HG03342 (cell line): ENCODE measurements at regions not wholly inside any gene's neighbourhood (a gene's known extent, or its start where the extent isn't known, plus 50 kb on each side); places are given as distances from the start of the nearest gene placed in this dataset.

Experiments used
- ATAC-seq: cut with Tn5 transposase; IDR thresholded peaks from one replicate; pipeline ENCODE4 v1.9.1; 2021; ENCODE audit warnings: mild to moderate bottlenecking, moderate library complexity; ENCODE audit not compliant: unreplicated experiment

DNA sequence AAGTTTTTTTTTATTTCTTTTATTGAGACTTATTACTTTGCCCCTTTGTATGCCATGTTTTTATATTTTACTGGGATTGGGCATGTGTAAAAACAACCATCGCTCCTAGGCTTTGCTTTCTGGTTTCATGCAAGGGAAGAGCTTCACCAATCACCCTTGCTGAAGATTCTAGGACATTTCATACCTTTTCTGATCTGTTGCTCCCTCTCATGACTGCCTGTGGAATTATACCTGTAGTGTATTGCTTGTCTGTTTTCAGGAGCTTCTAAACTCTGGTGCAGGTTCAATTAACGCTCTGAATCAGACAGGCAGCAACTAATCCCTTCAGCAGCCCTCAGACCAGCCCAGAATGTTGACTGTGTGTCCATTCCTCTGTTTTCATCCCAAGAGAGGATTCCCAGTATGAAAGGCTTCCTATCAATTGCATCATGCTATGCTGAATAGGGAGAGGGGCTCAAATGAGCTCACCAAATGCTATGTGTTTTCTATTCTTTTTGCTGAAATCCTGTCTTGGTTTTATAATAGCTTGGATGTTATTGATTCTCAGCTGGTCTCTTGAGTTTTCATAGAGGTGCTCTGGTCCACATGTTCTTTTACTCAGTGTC lies 572.9 kb upstream of the CDH6 start:
- no peak for ATAC-seq

DNA sequence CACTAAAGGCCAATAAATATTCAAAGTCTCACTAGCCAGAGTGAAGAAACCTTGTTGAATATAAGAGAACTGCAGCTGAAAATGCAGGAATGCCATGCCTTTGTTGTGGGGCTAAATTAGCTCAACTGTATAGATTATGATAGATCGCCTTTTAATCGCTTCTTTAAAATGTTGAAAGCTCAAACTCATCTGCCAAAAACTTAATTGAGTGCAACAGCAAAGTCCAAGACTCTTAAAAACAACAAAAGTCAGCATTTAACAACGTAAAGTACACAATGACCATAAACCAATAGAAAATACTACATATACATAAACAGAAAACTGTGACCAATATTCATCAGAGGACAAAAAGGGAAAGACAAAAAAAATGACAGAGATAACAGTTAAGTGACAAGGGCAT lies 585.0 kb upstream of the CDH6 start:
- no peak for ATAC-seq

DNA sequence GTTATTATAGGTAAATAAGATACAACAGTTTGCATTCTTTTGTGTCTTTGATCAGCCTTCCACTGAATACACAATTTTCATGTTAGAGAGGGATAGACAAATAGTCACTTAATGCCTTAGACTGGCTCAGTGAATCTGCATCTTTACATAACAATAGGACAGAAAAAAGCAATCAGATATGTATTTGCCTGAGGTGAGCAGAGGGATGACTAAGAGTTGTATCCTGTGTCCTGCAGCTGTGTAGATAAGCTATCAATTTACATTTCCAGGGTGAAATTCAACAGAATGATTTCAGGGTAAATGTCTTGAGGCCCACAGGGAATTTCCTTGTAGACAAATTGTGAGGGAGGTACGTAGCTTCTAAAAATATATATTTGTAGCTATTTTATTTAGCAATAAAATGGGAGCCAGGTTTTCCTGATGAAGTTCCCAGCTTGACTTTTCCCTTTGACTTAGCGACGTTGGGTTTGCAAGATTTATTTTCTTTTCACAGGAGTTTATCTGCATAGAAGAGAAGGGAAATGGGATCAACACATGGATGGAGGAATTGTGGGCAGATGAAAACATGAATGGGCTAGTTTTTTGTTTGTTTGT lies 586.1 kb upstream of the CDH6 start:
- no peak for ATAC-seq

- no peak for ATAC-seq
Measured at GRCh38 chr5:30605693-30606268, 587.7 kb upstream of the CDH6 start.

GRCh38 chr5:30604648-30605262 lies 588.7 kb upstream of the CDH6 start:
- ATAC-seq: no peak

- no peak for ATAC-seq
Measured at GRCh38 chr5:30600892-30601291, 592.6 kb upstream of the CDH6 start.

- no peak for ATAC-seq
Measured at GRCh38 chr5:30596495-30597064, 596.9 kb upstream of the CDH6 start.

DNA sequence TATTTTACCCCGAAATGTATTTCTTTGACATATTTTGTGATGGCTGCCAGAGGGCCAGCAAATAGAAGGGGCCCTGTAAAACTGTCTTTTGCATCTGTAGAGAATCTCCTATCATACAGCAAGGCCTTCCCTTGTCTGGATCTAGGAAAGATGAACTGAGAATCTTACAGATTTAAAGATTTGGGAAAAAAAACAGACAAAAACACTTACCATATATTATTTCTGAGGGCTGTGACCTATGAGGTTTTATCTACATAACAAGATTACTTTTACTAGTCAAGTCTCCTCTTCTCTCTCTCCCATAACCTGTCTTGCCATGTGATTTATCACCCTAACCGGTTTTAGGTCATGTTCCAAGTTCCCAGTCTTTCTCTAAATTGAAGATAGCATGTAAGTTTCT lies 599.2 kb upstream of the CDH6 start:
- ATAC-seq: no peak

DNA sequence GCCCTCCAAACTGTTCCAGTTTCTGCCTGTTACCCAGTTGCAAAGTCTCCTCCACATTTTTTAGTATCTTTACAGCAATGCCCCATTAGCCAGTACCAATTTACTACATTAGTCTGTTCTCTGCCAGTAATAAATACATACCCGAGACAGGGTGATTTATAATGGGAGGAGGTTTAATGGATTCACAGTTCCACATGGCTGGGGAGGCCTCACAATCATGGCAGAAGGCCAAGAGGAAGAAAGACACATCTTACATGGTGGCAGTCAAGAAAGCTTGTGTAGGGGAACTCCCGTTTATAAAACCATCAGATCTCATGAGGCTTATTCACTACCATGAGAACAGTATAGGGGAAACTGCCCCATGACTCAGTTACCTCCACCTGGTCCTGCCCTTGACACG lies 600.7 kb upstream of the CDH6 start:
- no peak for ATAC-seq

DNA sequence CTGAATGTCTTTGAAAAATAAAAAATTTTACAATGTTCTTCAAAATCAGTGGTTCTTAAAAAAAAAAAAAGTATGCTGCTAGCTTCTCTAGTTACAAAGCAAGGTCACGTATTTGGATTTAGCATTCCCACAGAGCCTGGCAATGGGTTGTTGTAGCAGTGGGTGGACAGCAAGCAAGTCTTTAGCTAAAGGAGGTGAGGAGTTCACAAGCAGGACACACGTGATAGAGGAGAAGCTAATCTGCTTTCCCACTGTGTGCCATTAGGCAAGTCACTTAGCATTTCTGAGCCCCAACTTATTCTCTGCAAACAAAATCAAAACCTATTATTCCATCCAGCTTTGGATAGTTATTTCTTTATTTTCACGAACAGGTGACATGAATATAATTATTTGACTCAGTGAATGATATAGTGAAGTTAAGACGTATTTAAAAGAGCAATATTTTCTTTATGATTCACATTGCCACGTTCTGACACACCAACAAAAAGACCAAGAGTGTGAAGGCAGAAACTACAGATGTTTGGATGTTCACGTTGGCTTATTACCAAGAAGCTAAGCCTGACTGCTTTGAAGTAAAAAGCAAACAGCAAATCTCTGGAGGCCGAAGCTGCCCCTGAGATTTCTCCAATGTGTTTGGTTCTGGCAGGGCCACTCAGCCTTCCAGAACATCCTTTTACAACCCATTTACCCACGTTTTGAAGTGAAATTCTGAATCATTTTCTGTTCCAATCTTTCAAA lies 612.1 kb upstream of the CDH6 start:
- no peak for ATAC-seq

DNA sequence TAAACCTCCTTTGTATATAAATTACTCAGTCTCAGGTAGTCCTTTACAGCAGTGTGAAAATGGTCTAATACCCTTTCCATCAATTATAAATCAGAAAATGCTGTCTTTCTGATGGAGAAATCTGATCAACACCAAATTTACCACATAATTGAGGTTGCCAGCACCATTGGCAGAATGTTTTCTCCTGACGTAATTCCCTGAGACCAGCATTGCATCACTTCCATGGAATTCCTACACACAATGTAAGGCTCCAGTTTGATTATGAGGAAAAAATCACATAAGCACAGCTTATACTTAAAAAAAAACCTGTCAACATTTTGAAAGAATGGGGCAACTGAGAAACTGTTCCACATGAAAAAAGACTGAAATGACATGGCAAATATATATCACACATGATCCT lies 618.7 kb upstream of the CDH6 start:
- ATAC-seq: no peak

- no peak for ATAC-seq
Measured at GRCh38 chr5:30572279-30572678, 621.2 kb upstream of the CDH6 start.

GRCh38 chr5:30561771-30562170 lies 631.7 kb upstream of the CDH6 start:
- ATAC-seq: no peak

- no peak for ATAC-seq
Measured at GRCh38 chr5:30551618-30552017, 641.9 kb upstream of the CDH6 start.

DNA sequence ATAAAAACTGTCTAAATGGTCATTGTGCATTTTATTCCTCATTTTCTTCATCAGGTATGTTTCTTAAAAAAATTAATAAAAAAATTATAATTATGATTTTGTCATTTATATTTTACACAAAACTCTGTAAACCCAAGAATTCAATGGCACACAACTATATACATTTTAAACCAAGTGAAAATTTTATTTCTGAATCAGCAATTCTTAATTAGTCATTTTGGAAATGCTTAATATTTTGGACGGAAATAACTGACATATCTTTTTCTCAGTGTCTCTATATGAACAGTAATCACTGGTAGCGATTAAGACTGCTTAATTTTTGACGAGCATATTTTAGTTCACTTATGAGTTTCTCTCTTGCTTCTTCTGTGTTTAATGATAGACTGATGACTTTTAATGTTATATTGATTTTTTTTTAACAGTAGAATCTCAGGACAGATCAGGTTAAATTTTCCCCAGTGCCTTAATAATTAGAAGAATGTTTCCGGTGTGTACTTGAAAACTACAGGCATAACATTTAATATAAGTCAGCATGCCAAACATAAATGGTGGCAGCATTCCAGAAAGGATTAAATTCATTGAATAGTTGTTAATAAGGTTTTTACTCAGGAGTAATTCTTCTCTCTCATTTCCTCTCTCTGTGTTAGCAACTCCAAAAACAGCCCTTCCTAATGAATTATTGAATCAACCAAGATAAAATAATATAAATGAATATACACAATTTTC lies 644.7 kb upstream of the CDH6 start:
- ATAC-seq: no peak

DNA sequence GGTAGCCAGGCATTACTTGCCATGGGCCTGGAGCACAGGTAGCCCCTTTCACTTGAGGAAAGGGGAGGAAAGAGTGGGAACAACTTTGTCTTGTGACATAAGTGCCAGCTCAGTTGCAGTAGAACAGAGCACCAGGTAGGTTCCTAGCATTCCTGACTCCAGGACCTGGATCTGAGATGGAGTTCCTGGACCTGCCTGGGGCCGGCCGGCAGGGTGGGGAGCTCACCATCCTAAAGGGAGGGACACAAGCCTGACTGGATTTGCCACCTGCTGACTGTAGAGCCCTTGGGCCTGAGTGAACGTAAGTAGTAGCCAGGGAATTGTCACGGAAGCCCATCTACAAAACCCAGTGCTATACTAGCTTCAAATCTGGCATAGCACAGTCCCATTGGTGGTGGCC lies 653.3 kb upstream of the CDH6 start:
- no peak for ATAC-seq

DNA sequence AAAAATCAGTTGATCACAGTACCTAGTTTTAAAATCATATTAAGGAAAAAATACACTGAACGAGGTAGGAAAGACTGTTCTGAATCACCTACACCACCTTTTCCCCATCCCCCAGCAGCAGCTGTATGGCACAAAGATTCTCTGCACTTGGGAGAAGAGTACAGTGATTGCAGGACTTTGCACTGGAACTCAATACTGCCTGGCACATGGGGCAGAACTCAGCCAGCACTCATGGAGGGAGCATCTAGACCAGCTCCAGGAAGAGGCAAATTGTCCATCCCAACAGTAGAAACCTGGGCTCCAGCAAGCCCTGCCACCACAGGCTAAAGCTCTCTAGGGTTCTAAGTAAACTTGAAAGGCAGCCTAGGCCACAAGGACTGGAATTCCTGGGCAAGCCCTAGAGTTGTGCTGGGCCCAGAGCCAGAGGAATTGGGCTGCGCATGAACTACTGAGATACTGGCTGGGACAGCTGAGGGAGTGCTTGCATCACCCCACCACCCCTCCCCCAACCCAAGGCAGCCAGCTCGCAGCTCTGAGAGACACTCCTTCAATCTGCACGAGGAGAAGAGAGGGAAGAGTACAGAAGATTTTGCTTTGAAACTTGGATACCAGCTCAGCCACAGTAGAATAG lies 654.4 kb upstream of the CDH6 start:
- no peak for ATAC-seq

DNA sequence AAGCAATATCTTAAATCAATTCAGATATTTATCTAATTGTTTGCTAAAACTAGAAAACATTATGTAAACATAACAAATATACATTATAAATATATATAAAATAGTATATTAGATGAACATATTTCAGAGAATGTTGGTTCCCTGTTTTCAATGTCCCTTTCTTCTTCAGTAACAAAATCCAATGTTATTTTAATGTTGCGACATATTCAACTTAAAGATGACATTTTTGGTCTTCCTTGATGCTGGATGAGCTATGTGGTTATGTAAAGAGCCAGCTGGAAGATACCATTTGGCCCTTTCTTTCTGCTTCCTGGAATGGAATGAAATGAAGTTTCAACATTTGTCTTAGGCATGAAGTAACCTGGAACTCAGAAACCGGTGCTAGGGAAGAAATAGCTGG lies 668.1 kb upstream of the CDH6 start:
- ATAC-seq: no peak

DNA sequence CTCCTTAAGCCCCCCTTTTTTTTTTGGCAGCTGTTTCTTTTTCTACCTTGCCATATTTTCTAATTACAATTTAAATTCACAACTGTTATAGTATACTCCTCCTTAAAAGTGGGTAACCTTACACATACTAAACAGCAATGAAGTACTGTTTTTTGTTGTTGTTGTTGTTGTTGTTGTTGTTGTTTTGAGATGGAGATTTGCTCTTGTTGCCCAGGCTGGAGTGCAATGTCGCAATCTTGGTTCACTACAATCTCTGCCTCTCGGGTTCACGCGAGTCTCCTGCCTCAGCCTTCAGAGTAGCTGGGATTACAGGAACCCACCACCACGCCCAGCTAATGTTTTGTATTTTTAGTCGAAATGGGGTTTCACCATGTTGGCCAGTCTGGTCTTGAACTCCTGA lies 669.1 kb upstream of the CDH6 start:
- no peak for ATAC-seq

DNA sequence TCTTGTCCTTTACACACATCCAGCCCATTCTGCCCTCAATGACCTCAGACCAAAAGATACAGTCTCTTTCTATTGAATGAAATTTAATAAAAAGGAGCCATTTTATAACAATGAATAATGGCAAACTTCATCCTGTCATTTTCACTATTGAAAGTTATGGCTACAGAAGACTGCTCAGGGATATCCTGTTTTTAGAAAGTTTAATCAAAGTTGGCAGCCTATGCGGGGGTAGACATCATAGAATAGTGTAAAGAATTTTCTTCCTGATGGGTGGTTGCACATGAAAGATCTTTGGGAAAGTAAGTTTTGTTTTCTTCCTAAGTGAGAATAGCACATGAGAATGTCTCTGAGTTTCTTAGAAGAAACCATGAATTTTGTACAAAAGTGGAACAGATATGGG lies 670.4 kb upstream of the CDH6 start:
- no peak for ATAC-seq
